Lower leg skin (tissue), 3 donors: ENCODE measurements at regions not wholly inside any gene's neighbourhood (a gene's known extent, or its start where the extent isn't known, plus 50 kb on each side); places are given as distances from the start of the nearest gene placed in this dataset.

ENCODE experiments used
- POLR2A ChIP-seq, 2 donors: fragments of 450-650 bp; IDR thresholded peaks; one replicate each; pipeline ENCODE4 v1.6.1; 2016 to 2017; ENCODE audit warnings: antibody characterized with exemption in 2 of 2, mild to moderate bottlenecking in 1 of 2, moderate library complexity in 1 of 2
- TF ChIP-seq, protein P1 (sequence below), 3 donors: fragments of 450-650 bp; IDR thresholded peaks; one replicate each; pipeline ENCODE4 v1.5.1; 2016; ENCODE audit warnings: antibody characterized with exemption in 3 of 3, mild to moderate bottlenecking in 3 of 3, moderate library complexity in 2 of 3

DNA sequence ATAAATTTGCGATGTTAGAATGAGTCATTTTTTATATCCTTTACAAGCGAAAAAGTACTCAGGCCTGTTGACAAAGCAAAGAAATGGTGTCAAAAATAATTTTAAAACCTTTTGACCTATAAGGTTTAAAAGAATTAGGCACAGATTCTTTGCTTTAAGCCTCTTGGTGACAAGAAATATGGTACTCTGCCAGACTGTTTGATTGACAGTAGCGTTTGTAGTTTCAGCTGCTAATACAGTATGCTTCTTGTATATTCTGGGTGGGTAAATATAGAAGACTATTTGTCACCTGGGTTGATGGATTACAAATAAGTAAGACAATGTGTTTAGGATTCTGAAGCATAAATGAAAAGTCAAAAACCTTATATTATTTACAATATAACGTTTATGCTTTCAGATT, 193.1 kb upstream of the PITX2 start:
- TF ChIP-seq, protein P1, sequence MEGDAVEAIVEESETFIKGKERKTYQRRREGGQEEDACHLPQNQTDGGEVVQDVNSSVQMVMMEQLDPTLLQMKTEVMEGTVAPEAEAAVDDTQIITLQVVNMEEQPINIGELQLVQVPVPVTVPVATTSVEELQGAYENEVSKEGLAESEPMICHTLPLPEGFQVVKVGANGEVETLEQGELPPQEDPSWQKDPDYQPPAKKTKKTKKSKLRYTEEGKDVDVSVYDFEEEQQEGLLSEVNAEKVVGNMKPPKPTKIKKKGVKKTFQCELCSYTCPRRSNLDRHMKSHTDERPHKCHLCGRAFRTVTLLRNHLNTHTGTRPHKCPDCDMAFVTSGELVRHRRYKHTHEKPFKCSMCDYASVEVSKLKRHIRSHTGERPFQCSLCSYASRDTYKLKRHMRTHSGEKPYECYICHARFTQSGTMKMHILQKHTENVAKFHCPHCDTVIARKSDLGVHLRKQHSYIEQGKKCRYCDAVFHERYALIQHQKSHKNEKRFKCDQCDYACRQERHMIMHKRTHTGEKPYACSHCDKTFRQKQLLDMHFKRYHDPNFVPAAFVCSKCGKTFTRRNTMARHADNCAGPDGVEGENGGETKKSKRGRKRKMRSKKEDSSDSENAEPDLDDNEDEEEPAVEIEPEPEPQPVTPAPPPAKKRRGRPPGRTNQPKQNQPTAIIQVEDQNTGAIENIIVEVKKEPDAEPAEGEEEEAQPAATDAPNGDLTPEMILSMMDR (IDR thresholded peaks at IDR 0.05), result no peak
- no peak for TF ChIP-seq POLR2A (IDR thresholded peaks at IDR 0.05)
